Epithelial cell of proximal tubule (primary cell): ENCODE measurements at regions not wholly inside any gene's neighbourhood (a gene's known extent, or its start where the extent isn't known, plus 50 kb on each side); places are given as distances from the start of the nearest gene placed in this dataset.

Experiments used
- DNase-seq: peaks from one replicate; pipeline ENCODE4 v3.0.0-alpha.2; 2011; ENCODE audit warnings: low read depth
- H3K4me3 ChIP-seq: 2 replicates; pipeline ENCODE4 v1.5.1; 2011; ENCODE audit warnings: low read depth, mild to moderate bottlenecking, low read length
- TF ChIP-seq, protein P1 (sequence below): conservative IDR thresholded peaks from 2 replicates; pipeline ENCODE4 v1.5.1; 2012; ENCODE audit warnings: low read depth, mild to moderate bottlenecking, low read length

DNA sequence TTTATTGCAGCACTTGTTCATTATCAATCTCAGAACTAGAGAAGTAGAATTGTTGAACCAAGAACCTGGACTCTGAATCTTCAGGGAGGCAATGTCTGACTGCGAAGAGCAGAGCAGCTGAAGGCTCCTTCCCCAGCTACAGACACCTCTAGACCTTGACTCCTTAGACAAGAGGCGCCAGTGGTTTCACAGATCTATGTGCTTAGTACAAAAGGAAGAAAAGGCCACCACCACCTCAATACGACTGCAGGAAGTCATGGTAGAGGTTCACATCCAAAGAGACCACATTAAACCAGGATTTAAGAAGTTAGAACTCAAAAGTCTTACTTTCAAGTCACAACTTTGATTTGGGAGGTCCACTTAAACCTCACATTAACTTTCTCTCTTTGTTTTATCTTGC, 158.1 kb upstream of the VRK2 start:
- H3K4me3 ChIP-seq, result no peak overlapping the region
- no peak for DNase-seq
- TF ChIP-seq, protein P1, sequence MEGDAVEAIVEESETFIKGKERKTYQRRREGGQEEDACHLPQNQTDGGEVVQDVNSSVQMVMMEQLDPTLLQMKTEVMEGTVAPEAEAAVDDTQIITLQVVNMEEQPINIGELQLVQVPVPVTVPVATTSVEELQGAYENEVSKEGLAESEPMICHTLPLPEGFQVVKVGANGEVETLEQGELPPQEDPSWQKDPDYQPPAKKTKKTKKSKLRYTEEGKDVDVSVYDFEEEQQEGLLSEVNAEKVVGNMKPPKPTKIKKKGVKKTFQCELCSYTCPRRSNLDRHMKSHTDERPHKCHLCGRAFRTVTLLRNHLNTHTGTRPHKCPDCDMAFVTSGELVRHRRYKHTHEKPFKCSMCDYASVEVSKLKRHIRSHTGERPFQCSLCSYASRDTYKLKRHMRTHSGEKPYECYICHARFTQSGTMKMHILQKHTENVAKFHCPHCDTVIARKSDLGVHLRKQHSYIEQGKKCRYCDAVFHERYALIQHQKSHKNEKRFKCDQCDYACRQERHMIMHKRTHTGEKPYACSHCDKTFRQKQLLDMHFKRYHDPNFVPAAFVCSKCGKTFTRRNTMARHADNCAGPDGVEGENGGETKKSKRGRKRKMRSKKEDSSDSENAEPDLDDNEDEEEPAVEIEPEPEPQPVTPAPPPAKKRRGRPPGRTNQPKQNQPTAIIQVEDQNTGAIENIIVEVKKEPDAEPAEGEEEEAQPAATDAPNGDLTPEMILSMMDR, result no peak

DNA sequence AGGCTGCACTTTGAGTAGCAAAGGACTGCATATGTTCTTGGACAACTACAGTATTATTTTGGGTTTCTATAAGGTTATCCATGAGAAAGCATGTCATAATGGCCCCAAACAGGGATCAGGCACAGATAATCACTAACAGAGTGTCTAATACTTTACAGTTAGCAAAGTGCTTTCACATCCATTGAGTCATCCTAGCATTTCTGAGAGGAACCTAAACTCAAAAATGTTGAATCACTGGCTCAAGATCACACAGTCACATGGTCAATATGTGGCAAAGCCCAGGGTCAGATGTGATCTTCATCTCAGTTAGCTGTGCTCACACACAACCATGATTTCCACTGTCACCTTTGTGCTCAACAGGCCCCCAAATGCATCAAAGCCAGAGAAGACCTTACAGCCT, 156.1 kb upstream of the VRK2 start:
- TF ChIP-seq, protein P1, result no peak
- H3K4me3 ChIP-seq, result no peak overlapping the region
- peak; percentile 51 for DNase-seq

DNA sequence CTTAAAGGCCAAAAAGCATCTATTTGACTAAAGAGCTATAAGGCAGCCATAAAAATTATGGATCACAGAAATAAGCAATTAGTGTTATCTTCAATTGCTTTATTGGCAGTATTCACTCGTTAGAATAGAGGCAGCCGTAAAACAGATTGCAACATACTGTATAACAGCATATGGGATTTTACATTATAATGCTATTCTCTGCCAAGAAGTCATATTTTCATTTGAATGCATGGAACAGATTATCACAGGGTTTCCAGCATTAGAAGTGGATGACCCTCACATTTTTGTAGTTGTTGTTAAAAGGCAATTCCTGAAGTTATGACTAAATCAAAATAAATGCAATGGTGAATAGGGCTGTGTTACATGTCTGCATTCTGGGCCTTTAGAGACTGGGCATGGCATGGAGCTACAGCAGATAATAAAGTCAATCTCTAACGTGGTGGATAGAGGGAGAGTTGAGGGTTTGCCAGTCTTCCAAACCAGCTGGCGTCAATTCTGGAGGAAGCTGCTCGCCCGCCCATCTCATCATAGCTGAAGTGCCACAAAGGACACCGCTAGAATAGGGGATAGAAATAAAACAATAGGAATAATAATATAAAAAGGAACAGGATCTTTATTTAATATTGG, 155.4 kb upstream of the VRK2 start:
- H3K4me3 ChIP-seq, result no peak overlapping the region

DNA sequence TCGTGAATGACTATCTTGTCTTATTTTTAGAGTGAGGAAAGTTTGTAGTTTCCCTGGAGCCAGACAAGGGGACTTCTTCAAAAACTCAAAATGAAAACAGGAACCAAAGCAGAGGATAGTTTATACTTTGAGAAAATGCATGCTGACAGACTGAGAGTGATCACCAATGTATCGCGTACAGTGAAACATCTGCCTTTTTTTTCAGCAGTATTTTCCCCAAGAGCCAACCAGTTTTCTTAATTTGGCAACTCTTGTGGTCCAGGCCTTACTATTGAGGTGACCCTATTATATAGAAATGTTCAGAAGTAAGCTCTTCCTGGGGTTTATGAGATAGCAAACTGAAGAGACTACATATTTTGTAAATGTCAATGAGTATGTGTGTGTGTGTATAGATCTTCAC, 153.7 kb upstream of the VRK2 start:
- H3K4me3 ChIP-seq, result no peak overlapping the region
- no peak for DNase-seq
- TF ChIP-seq, protein P1, result no peak

More for the DNA sequence above, 155.4 kb upstream of the VRK2 start:
- DNase-seq, result no peak
- TF ChIP-seq, protein P1, result no peak

DNA sequence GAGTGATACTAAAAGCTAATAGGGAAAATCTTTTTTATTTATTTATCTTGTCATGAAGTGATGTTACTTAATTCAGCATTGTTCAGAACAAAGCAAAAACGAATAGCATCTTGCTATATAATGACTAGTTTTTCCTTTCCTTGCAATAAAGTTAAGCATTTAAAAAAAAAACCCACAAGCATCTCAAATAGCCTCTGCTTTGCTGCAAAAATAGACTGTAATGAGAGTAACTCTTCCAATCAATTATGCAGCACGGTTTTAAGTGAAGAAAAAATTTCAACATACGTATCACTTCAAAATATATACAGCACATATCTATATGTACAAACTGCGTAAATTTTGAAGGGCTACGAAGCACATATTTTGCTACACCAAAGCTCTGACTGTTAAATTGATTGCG, 153.3 kb upstream of the VRK2 start:
- TF ChIP-seq, protein P1, result no peak
- no peak for DNase-seq

DNA sequence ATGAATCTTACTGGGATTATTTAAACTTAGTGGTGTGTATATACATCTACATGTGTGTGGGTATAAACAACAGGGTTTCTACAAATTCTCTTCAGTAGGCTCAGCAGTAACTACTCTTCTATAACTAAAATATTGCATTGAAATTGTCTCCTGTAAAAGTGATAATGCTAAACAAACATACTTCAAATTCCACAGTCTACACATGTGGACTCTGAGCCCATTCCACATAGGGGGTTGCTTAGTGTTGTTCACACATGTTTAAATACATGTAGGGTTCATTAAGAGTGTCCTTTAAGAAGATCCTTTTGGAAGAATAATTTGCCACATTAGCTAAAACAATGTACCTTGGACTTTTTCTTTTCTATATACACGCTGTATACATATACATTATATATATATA, 152.8 kb upstream of the VRK2 start:
- DNase-seq, result no peak
- H3K4me3 ChIP-seq, result no peak overlapping the region

More for the DNA sequence above, 153.3 kb upstream of the VRK2 start:
- no peak overlapping the region for H3K4me3 ChIP-seq

More for the DNA sequence above, 152.8 kb upstream of the VRK2 start:
- TF ChIP-seq, protein P1, result no peak
